ENCODE measurements at regions not wholly inside any gene's neighbourhood (a gene's known extent, or its start where the extent isn't known, plus 50 kb on each side); places are given as distances from the start of the nearest gene placed in this dataset.
"Not testable (repeated sequence)": the region's sequence is repeated elsewhere in the genome, so short reads cannot be mapped to it uniquely, and the experiment has no call there.

GRCh38 chr11:112694245-112694644 lies 267.0 kb upstream of the NCAM1 start:
- Histone ChIP-seq H3K27ac (ENCODE audit: low read depth in 1 of 3, low read length in 2 of 3) (no peak overlapping the region), H3K27me3 (ENCODE audit: control insufficient read depth in 3 of 3, insufficient read depth in 3 of 3, low read length in 3 of 3) (no peaks in the 10 kb centered on the region), H3K9me3 (ENCODE audit: control insufficient read depth in 2 of 2, insufficient read depth in 1 of 2, low read depth in 1 of 2, low read length in 1 of 2) (no peaks in the 10 kb centered on the region), H3K4me3 (ENCODE audit: low read depth in 1 of 3, low read length in 3 of 3) (no peak overlapping the region), H3K36me3 (ENCODE audit: control insufficient read depth in 3 of 3, insufficient read depth in 2 of 3, low read depth in 1 of 3, low read length in 3 of 3) (no peaks in the 10 kb centered on the region), H3K4me1 (ENCODE audit: control insufficient read depth in 3 of 3, insufficient read depth in 2 of 3, low read depth in 1 of 3, low read length in 2 of 3) (no peaks in the 10 kb centered on the region)
- FAIRE-seq = no peak
- no peak for DNase-seq
- 19 to 71% (median 55%) methylated on average over 1 of the region's 1 CpG for WGBS, 3 donors

GRCh38 chr11:112694813-112695212 lies 266.4 kb upstream of the NCAM1 start:
- H3K9me3 ChIP-seq (ENCODE audit: control insufficient read depth in 2 of 2, insufficient read depth in 1 of 2, low read depth in 1 of 2, low read length in 1 of 2) = no peaks in the 10 kb centered on the region
- H3K4me1 ChIP-seq (ENCODE audit: control insufficient read depth in 3 of 3, insufficient read depth in 2 of 3, low read depth in 1 of 3, low read length in 2 of 3) = no peaks in the 10 kb centered on the region
- H3K27ac ChIP-seq (ENCODE audit: low read depth in 1 of 3, low read length in 2 of 3) = no peak overlapping the region
- no peaks in the 10 kb centered on the region for H3K27me3 ChIP-seq (ENCODE audit: control insufficient read depth in 3 of 3, insufficient read depth in 3 of 3, low read length in 3 of 3)
- H3K4me3 ChIP-seq (ENCODE audit: low read depth in 1 of 3, low read length in 3 of 3) = no peak overlapping the region
- no peaks in the 10 kb centered on the region for H3K36me3 ChIP-seq (ENCODE audit: control insufficient read depth in 3 of 3, insufficient read depth in 2 of 3, low read depth in 1 of 3, low read length in 3 of 3)
- WGBS, 3 donors = 64 to 74% (median 68%) methylated on average over 3 of the region's 3 CpGs
- no peak for FAIRE-seq
- no peak for DNase-seq

GRCh38 chr11:112697391-112698178 lies 263.6 kb upstream of the NCAM1 start:
- H3K36me3 ChIP-seq (ENCODE audit: control insufficient read depth in 3 of 3, insufficient read depth in 2 of 3, low read depth in 1 of 3, low read length in 3 of 3) = no peaks in the 10 kb centered on the region
- no peak overlapping the region for H3K4me3 ChIP-seq (ENCODE audit: low read depth in 1 of 3, low read length in 3 of 3)
- no peaks in the 10 kb centered on the region for H3K9me3 ChIP-seq (ENCODE audit: control insufficient read depth in 2 of 2, insufficient read depth in 1 of 2, low read depth in 1 of 2, low read length in 1 of 2)
- H3K27me3 ChIP-seq (ENCODE audit: control insufficient read depth in 3 of 3, insufficient read depth in 3 of 3, low read length in 3 of 3) = no peaks in the 10 kb centered on the region
- no peak overlapping the region for H3K27ac ChIP-seq (ENCODE audit: low read depth in 1 of 3, low read length in 2 of 3)
- no peaks in the 10 kb centered on the region for H3K4me1 ChIP-seq (ENCODE audit: control insufficient read depth in 3 of 3, insufficient read depth in 2 of 3, low read depth in 1 of 3, low read length in 2 of 3)
- peak in 1 of 2 donors; percentile 2 for DNase-seq
- FAIRE-seq = no peak
- WGBS, 3 donors = 18 to 33% (median 26%) methylated on average over 10 of the region's 10 CpGs

- no peak overlapping the region for H3K27ac ChIP-seq (ENCODE audit: low read depth in 1 of 3, low read length in 2 of 3)
- H3K9me3 ChIP-seq (ENCODE audit: control insufficient read depth in 2 of 2, insufficient read depth in 1 of 2, low read depth in 1 of 2, low read length in 1 of 2) = no peaks in the 10 kb centered on the region
- H3K36me3 ChIP-seq (ENCODE audit: control insufficient read depth in 3 of 3, insufficient read depth in 2 of 3, low read depth in 1 of 3, low read length in 3 of 3) = no peaks in the 10 kb centered on the region
- DNase-seq (no peak), FAIRE-seq (no peak)
- 76 to 91% (median 79%) methylated on average over 2 of the region's 2 CpGs for WGBS, 3 donors
- no peak overlapping the region for H3K4me3 ChIP-seq (ENCODE audit: low read depth in 1 of 3, low read length in 3 of 3)
- H3K27me3 ChIP-seq (ENCODE audit: control insufficient read depth in 3 of 3, insufficient read depth in 3 of 3, low read length in 3 of 3) = no peaks in the 10 kb centered on the region
- H3K4me1 ChIP-seq (ENCODE audit: control insufficient read depth in 3 of 3, insufficient read depth in 2 of 3, low read depth in 1 of 3, low read length in 2 of 3) = no peaks in the 10 kb centered on the region
These were observed 256.1 kb upstream of the NCAM1 start for GRCh38 chr11:112705148-112705547.

- no peaks in the 10 kb centered on the region for H3K27me3 ChIP-seq (ENCODE audit: control insufficient read depth in 3 of 3, insufficient read depth in 3 of 3, low read length in 3 of 3)
- DNase-seq (no peak), FAIRE-seq (no peak)
- H3K4me1 ChIP-seq (ENCODE audit: control insufficient read depth in 3 of 3, insufficient read depth in 2 of 3, low read depth in 1 of 3, low read length in 2 of 3) = no peaks in the 10 kb centered on the region
- no peak overlapping the region for H3K4me3 ChIP-seq (ENCODE audit: low read depth in 1 of 3, low read length in 3 of 3)
- H3K27ac ChIP-seq (ENCODE audit: low read depth in 1 of 3, low read length in 2 of 3) = no peak overlapping the region
- H3K36me3 ChIP-seq (ENCODE audit: control insufficient read depth in 3 of 3, insufficient read depth in 2 of 3, low read depth in 1 of 3, low read length in 3 of 3) = no peaks in the 10 kb centered on the region
- H3K9me3 ChIP-seq (ENCODE audit: control insufficient read depth in 2 of 2, insufficient read depth in 1 of 2, low read depth in 1 of 2, low read length in 1 of 2) = no peaks in the 10 kb centered on the region
- WGBS, 3 donors = 88 to 96% (median 95%) methylated on average over 1 of the region's 1 CpG
These were observed 254.4 kb upstream of the NCAM1 start for GRCh38 chr11:112706863-112707262.

- not testable (repeated sequence) for H3K36me3 ChIP-seq (ENCODE audit: control insufficient read depth in 3 of 3, insufficient read depth in 2 of 3, low read depth in 1 of 3, low read length in 3 of 3); H3K4me1 ChIP-seq (ENCODE audit: control insufficient read depth in 3 of 3, insufficient read depth in 2 of 3, low read depth in 1 of 3, low read length in 2 of 3); H3K27me3 ChIP-seq (ENCODE audit: control insufficient read depth in 3 of 3, insufficient read depth in 3 of 3, low read length in 3 of 3); DNase-seq; FAIRE-seq; H3K4me3 ChIP-seq (ENCODE audit: low read depth in 1 of 3, low read length in 3 of 3); H3K27ac ChIP-seq (ENCODE audit: low read depth in 1 of 3, low read length in 2 of 3); H3K9me3 ChIP-seq (ENCODE audit: control insufficient read depth in 2 of 2, insufficient read depth in 1 of 2, low read depth in 1 of 2, low read length in 1 of 2)
- 70 to 91% (median 86%) methylated on average over 4 of the region's 4 CpGs for WGBS, 3 donors
These were observed 246.9 kb upstream of the NCAM1 start for GRCh38 chr11:112714340-112714739.

GRCh38 chr11:112715056-112715455 lies 246.2 kb upstream of the NCAM1 start:
- Histone ChIP-seq H3K9me3 (ENCODE audit: control insufficient read depth in 2 of 2, insufficient read depth in 1 of 2, low read depth in 1 of 2, low read length in 1 of 2) (no peaks in the 10 kb centered on the region), H3K27me3 (ENCODE audit: control insufficient read depth in 3 of 3, insufficient read depth in 3 of 3, low read length in 3 of 3) (no peaks in the 10 kb centered on the region), H3K4me1 (ENCODE audit: control insufficient read depth in 3 of 3, insufficient read depth in 2 of 3, low read depth in 1 of 3, low read length in 2 of 3) (no peaks in the 10 kb centered on the region), H3K27ac (ENCODE audit: low read depth in 1 of 3, low read length in 2 of 3) (no peak overlapping the region), H3K36me3 (ENCODE audit: control insufficient read depth in 3 of 3, insufficient read depth in 2 of 3, low read depth in 1 of 3, low read length in 3 of 3) (no peaks in the 10 kb centered on the region), H3K4me3 (ENCODE audit: low read depth in 1 of 3, low read length in 3 of 3) (no peak overlapping the region)
- 90 to 100% (median 92%) methylated on average over 2 of the region's 2 CpGs for WGBS, 3 donors
- DNase-seq (no peak), FAIRE-seq (no peak)

GRCh38 chr11:112718483-112718882 lies 242.7 kb upstream of the NCAM1 start:
- 6 to 91% (median 90%) methylated on average over 1 of the region's 1 CpG for WGBS, 3 donors
- Histone ChIP-seq H3K36me3 (ENCODE audit: control insufficient read depth in 3 of 3, insufficient read depth in 2 of 3, low read depth in 1 of 3, low read length in 3 of 3) (no peaks in the 10 kb centered on the region), H3K27me3 (ENCODE audit: control insufficient read depth in 3 of 3, insufficient read depth in 3 of 3, low read length in 3 of 3) (no peaks in the 10 kb centered on the region), H3K27ac (ENCODE audit: low read depth in 1 of 3, low read length in 2 of 3) (no peak overlapping the region), H3K9me3 (ENCODE audit: control insufficient read depth in 2 of 2, insufficient read depth in 1 of 2, low read depth in 1 of 2, low read length in 1 of 2) (no peaks in the 10 kb centered on the region), H3K4me1 (ENCODE audit: control insufficient read depth in 3 of 3, insufficient read depth in 2 of 3, low read depth in 1 of 3, low read length in 2 of 3) (no peaks in the 10 kb centered on the region), H3K4me3 (ENCODE audit: low read depth in 1 of 3, low read length in 3 of 3) (no peak overlapping the region)
- DNase-seq (no peak), FAIRE-seq (no peak)
